ENCODE measurements at regions not wholly inside any gene's neighbourhood (a gene's known extent, or its start where the extent isn't known, plus 50 kb on each side); places are given as distances from the start of the nearest gene placed in this dataset.
"Not testable (repeated sequence)": the region's sequence is repeated elsewhere in the genome, so short reads cannot be mapped to it uniquely, and the experiment has no call there.

GRCh38 chr16:52386694-52387093, 160.2 kb downstream of the TOX3 start:
- DNase-seq (ENCODE audit: low read depth): no peak

- no peak for DNase-seq (ENCODE audit: low read depth)
These were observed 162.6 kb downstream of the TOX3 start for GRCh38 chr16:52384378-52384777.

GRCh38 chr16:52383640-52384292, 163.2 kb downstream of the TOX3 start:
- DNase-seq (ENCODE audit: low read depth): no peak

DNA sequence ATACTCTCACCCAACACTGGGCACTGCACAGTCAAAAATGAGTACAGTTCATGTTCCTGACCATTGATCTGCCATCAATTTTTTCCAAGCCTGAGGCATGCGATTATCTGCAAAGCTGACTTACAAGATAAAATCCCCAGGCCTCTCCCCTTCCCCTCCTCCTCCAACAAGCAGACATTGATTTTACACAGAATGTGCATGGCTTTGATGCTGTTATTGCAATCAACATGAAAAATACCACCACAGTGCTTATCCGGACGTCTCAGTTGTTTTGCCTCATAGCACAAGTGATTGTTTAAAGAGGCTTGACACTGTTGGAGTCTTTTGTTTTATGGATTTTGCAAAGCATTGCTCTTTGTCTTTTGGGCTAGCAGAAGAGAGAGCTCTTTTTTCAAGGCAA, 163.8 kb downstream of the TOX3 start:
- DNase-seq (ENCODE audit: low read depth): no peak

DNA sequence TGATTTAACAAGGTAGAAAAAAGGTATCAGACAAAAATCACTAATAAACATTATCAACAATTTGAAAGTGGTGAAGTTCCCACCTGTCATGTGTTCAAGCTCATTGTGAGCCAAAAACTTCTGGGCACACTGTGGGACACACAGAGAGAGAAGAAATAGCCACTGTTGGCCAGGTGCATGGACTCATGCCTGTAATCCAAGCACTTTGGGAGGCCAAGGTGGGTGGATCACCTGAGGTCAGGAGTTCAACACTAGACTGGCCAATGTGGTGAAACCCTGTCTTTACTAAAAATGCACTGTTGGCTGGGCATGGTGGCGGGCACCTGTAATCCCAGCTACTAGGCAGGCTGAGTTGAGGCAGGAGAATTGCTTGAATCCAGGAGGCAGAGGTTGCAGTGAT, 167.4 kb downstream of the TOX3 start:
- no peak for DNase-seq (ENCODE audit: low read depth)

- no peak for DNase-seq (ENCODE audit: low read depth)
These were observed 170.2 kb downstream of the TOX3 start for GRCh38 chr16:52376676-52377280.

DNA sequence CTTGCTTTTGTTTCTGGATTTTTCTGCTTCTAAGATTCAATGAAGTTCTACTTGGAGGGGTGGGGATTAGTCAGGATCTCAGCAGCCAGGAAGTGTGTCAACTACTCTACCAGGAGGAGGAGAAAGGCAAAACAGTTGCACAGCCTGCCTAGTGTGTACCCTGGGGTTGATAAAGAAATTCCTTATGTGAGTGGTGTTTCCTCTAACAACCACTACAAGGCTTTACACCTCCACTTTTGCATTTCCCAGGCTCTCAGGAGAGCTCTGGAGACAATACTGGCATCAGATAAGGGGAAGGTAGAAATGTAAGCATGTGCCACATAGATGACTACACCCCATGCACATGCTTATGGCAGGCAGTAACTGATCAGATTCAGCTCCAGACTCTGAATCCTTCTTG, 174.6 kb downstream of the TOX3 start:
- no peak for DNase-seq (ENCODE audit: low read depth)

DNA sequence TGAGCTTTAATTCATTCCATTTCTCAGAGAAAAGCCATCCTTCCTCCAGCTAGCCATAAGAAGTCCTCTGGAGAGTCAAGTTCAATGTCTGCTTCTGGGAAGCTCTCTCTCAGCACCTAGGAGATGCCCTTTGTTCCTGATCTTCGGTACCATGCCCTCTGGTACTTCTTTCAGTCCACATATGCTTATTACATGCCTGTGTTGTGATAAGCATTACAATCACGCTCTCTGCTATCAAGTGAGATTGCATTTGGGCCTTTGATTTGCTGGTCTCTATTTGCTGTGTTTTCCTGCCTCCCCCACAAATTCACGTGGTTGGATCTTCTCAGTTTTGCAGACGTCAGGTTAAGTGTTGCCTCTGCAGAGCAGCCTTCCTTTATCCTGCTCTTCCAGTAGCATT, 178.1 kb downstream of the TOX3 start:
- DNase-seq (ENCODE audit: low read depth): no peak

DNA sequence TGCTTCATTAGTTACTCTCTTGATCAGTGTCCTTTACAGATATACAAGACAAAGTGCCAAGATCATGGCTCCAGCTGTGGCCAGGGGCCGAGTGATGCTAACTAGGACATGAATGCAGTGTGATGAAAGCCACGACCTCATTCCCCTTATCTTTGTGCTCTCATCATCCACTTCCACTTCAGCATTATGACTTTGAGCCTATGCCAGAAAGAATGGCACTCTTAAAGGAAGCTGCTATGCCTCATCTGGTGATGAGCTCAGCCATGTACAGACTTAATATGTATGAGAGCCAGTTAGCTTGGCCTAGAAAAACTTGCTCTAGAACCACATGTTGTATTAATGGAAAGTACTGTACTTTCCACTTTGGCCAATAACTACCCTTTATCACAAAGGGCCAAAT, 179.1 kb downstream of the TOX3 start:
- no peak for DNase-seq (ENCODE audit: low read depth)

- DNase-seq (ENCODE audit: low read depth): no peak
These were observed 180.0 kb downstream of the TOX3 start for GRCh38 chr16:52366983-52367382.

- no peak for DNase-seq (ENCODE audit: low read depth)
These were observed 182.4 kb downstream of the TOX3 start for GRCh38 chr16:52364500-52364899.

DNA sequence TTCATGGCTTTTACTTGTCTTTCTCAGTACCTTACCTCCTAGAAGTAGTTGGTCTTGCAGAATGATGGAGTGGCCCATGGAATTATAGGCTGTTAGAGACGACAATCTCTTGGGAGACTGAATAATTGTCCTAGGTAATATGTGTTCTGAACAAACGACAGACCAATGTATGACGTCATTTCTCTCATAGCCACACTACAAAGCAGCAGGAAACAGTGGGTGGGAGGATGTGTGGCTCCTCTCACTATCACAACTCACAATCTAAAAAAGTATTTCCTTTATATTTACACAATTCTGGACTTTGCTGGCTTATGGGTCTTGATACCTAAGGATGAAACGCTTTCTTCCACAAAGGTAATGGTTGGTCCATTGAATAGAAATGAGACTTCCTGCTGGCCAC, 183.9 kb downstream of the TOX3 start:
- no peak for DNase-seq (ENCODE audit: low read depth)

GRCh38 chr16:52357711-52358110, 189.2 kb downstream of the TOX3 start:
- no peak for DNase-seq (ENCODE audit: low read depth)

- DNase-seq (ENCODE audit: low read depth): no peak
These were observed 193.7 kb downstream of the TOX3 start for GRCh38 chr16:52353249-52353648.

DNA sequence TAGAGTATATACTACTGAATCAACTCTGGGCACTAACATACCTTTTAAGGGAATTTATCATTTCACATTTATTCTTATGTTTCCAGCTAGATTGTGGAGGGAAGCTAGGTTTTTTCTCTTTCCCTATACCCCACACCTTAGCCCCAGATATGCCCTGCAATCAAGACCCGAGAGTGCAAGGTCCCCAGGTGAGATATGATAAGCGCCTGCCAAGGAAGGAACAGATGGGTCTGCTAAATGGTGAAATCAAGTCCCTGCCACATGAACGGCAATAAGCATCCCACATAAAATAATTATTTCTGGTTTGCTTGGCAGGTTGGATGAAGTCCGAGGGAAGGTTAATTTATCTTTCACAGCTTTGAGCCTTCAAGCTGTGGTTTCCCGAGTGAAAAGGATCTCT, 195.5 kb downstream of the TOX3 start:
- no peak for DNase-seq (ENCODE audit: low read depth)

GRCh38 chr16:52350031-52350642, 196.8 kb downstream of the TOX3 start:
- DNase-seq (ENCODE audit: low read depth): no peak

DNA sequence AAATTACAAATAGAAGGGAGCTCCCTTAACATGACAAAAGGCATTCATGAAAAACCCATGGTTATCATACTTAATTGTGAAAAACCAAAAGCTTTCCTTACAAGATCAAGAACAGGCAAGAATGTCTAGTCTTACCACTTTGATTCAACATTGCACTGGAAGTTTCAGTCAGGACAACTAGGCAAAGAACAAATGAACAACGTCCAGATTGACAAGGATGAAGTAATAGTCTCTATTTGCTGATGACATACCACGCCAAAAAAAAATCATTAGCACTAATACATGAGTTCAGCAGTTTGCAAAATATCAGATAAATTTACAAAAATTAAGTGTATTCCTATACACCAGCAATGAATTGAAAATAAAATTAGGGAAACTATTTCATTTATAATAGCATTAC, 200.2 kb downstream of the TOX3 start:
- no peak for DNase-seq (ENCODE audit: low read depth)

DNA sequence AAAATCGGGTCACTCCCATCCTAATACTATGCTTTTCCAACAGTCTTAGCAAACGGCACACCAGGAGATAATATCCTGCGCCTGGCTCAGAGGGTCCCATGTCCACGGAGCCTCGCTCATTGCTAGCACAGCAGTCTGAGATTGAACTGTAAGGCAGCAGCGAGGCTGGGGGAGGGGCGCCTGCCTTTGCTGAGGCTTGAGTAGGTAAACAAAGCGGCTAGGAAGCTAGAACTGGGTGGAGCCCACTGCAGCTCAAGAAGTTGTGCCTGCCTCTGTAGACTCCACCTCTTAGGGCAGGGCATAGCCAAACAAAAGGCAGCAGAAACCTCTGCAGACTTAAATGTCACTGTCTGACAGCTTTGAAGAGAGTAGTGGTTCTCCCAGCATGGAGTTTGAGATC, 213.3 kb downstream of the TOX3 start:
- DNase-seq (ENCODE audit: low read depth): not testable (repeated sequence)

- no peak for DNase-seq (ENCODE audit: low read depth)
These were observed 226.0 kb downstream of the TOX3 start for GRCh38 chr16:52320930-52321439.

- no peak for DNase-seq (ENCODE audit: low read depth)
These were observed 228.5 kb downstream of the TOX3 start for GRCh38 chr16:52318302-52319009.

DNA sequence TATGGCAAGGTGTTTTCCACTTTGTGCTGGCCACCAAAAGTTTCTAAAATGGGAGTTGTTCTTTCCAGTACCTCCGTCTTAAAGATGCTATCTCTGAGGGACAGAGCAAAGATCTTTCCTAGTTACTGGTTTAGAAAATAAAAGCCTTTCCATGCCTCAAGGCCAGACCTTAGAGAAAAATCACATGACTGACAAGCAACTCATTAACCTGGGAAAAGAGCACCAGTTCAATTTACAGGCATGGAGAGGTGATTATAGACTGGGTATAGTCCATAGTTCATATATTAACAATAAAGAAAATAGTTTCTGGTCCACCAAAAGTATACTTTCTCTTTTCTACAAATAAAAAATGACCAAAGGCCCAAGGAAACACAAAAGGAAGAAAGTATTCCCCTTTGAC, 230.7 kb downstream of the TOX3 start:
- no peak for DNase-seq (ENCODE audit: low read depth)

DNA sequence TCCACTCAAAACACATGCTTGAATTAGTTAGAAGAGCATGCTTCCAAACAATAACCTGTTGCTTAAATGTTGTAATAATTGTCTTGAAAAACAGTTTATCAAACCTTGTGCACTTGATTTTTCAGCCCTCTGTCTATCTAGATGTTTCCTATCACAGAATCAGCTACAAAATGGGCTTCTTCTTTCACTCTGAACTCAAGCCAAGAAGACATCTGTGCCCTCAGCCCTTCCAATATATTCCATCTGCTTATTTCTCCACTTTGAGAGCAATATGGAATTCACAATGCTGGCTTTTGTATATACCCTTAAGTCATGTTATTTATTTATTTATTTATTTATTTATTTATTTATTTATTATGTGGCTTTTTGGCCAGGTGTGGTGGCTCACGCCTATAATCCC, 234.2 kb downstream of the TOX3 start:
- DNase-seq (ENCODE audit: low read depth): no peak
